H1 (cell line): ENCODE measurements at regions not wholly inside any gene's neighbourhood (a gene's known extent, or its start where the extent isn't known, plus 50 kb on each side); places are given as distances from the start of the nearest gene placed in this dataset.

Experiments
- FOSL1 ChIP-seq: IDR thresholded peaks from 2 replicates; pipeline ENCODE4 v1.6.1; 2011; ENCODE audit warnings: mild to moderate bottlenecking, low read depth, low read length, moderate library complexity; ENCODE audit not compliant: insufficient read depth
- TF ChIP-seq, protein P1 (sequence below): IDR thresholded peaks from 2 replicates; pipeline ENCODE4 v1.6.1; 2012; ENCODE audit warnings: inconsistent platforms

DNA sequence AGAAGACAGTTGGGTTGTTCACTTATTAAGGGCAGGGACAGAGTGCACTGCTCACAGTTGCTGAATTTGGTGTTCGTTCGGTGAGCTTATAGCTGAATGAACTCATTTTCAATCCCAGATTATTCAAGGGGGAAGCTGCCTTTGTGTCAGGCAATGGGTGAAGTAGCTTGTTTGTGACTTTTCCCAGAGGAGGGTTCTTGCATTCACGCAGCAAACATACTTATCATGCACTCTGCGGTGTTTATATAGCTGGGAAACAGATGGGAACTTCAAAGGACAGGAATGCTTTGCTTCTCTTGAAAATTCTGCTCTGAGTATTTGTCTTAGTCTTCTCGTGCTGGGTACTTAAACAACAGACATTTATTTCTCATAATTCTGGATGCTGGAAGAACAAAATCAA is 64.7 kb upstream of the ABCA1 start (continued):
- no peak for TF ChIP-seq FOSL1
- TF ChIP-seq, protein P1, sequence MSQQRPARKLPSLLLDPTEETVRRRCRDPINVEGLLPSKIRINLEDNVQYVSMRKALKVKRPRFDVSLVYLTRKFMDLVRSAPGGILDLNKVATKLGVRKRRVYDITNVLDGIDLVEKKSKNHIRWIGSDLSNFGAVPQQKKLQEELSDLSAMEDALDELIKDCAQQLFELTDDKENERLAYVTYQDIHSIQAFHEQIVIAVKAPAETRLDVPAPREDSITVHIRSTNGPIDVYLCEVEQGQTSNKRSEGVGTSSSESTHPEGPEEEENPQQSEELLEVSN: no peak
